MM.1S (cell line): ENCODE measurements at regions not wholly inside any gene's neighbourhood (a gene's known extent, or its start where the extent isn't known, plus 50 kb on each side); places are given as distances from the start of the nearest gene placed in this dataset.

Experiments
- EZH2 ChIP-seq: fragments of 300-600 bp; sonication (generic); optimal IDR thresholded peaks from 2 replicates; pipeline ENCODE3; 2017; ENCODE audit warnings: low read depth, mild to moderate bottlenecking, antibody characterized with exemption, low read length, mixed read lengths
- TF ChIP-seq, protein P1 (sequence below): fragments of 300-600 bp; sonication (generic); IDR thresholded peaks from 2 replicates; pipeline ENCODE4 v1.5.1; 2016; ENCODE audit warnings: antibody characterized with exemption, low read length, mixed read lengths

DNA sequence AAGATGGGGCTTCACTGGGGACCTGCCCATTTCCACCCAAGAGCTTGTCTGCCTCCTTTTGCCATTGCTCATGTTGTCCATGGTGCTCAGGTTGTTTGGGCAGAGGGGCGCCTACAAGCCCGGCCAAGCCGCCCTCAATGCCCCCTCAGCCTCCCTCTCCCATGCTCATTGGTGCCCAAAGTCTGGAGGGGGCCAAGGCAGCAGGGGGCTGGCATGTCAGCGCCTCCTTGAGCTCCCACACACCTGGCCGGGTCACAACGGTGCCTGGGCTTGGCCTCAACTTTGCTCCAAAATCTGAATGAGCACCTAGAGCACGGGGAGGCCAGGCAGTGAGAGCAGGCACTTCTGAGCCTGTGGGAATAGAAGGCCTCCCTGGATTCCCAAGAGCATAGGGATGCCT lies 1598.8 kb downstream of the PCDH7 start:
- TF ChIP-seq, protein P1, sequence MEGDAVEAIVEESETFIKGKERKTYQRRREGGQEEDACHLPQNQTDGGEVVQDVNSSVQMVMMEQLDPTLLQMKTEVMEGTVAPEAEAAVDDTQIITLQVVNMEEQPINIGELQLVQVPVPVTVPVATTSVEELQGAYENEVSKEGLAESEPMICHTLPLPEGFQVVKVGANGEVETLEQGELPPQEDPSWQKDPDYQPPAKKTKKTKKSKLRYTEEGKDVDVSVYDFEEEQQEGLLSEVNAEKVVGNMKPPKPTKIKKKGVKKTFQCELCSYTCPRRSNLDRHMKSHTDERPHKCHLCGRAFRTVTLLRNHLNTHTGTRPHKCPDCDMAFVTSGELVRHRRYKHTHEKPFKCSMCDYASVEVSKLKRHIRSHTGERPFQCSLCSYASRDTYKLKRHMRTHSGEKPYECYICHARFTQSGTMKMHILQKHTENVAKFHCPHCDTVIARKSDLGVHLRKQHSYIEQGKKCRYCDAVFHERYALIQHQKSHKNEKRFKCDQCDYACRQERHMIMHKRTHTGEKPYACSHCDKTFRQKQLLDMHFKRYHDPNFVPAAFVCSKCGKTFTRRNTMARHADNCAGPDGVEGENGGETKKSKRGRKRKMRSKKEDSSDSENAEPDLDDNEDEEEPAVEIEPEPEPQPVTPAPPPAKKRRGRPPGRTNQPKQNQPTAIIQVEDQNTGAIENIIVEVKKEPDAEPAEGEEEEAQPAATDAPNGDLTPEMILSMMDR, result no peak
- no peak for TF ChIP-seq EZH2
